Loucy (cell line): ENCODE measurements at regions not wholly inside any gene's neighbourhood (a gene's known extent, or its start where the extent isn't known, plus 50 kb on each side); places are given as distances from the start of the nearest gene placed in this dataset.

Source experiments
- CTCF ChIP-seq: fragments of 200-600 bp; sonication (generic); conservative IDR thresholded peaks from 2 replicates; pipeline ENCODE4 v1.5.1; 2014; ENCODE audit warnings: mild to moderate bottlenecking, antibody characterized with exemption, low read length
- EZH2phosphoT487 ChIP-seq: fragments of 200-600 bp; IDR thresholded peaks from 2 replicates; pipeline ENCODE4 v1.6.1; 2018; ENCODE audit warnings: antibody characterized with exemption, mild to moderate bottlenecking, moderate library complexity, borderline replicate concordance

GRCh38 chr12:124243936-124244335 lies 51.0 kb upstream of the RFLNA start:
- no peak for TF ChIP-seq CTCF
- no peak for TF ChIP-seq EZH2phosphoT487
